ENCODE measurements at regions not wholly inside any gene's neighbourhood (a gene's known extent, or its start where the extent isn't known, plus 50 kb on each side); places are given as distances from the start of the nearest gene placed in this dataset.

- DNase-seq, result no peak
Observed at GRCh38 chr5:107291866-107292265, 378.9 kb downstream of the EFNA5 start.

DNA sequence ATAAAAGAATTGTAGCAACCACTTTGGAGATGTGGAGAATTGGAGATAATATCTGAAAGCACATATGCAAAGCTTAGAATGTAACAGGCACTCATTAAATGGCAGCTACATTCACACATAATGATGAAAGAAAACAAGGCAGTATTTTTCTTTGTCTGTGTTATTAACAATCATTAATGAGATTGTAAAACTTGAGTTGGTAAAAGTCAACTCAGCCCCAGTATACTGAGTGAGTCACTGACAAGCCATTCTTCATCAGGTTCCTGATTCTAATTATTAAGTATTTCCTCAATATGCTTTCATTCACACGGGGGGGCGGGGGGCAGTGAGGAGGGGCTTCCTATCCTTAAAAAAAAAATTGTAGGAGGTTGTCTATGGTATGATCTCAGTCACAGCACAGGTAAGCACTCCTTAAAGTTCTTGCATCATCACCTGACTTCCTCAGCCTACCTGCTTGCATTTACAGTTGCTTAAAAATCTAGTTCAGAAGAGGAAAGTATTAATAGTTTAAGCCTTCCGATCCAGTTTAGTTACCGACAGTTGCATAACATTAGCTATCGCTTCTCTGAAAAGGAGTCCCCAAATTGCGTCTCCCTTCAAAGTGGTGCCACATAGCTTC lies 379.8 kb downstream of the EFNA5 start:
- no peak for DNase-seq

- DNase-seq, result no peak
Observed at GRCh38 chr5:107289030-107289714, 381.6 kb downstream of the EFNA5 start.

DNA sequence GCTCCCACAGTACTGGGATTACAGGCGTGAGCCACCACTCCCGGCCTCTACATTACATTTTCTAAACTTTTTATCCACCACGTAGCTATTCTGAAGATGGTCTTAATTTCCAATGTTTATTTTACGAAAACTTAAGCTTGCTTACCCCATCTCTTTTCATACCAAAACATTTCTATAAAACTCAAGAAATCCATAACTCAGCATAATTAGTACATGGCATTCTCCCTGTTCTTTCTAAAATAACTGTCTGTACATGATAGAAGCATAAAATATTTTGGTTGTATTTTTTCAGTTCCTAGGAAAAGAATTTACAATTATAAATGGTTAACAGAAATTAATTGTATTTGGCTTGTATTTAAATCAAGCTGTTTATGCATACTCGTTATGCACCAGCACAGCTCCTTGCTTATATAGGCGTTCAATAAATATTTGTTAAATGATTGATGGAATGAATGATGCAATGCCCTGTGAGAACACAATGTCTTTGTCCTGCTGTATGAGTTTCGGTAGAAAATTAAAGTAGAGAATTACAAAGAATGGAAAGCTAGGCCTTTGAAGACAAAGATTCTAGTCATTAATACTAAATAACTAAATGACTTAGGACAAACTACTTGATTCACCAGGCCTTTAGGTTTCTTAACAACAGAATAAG lies 384.2 kb downstream of the EFNA5 start:
- no peak for DNase-seq

- no peak for DNase-seq
Observed at GRCh38 chr5:107285772-107286171, 385.0 kb downstream of the EFNA5 start.

- DNase-seq, result no peak
Observed at GRCh38 chr5:107284822-107285525, 385.8 kb downstream of the EFNA5 start.

DNA sequence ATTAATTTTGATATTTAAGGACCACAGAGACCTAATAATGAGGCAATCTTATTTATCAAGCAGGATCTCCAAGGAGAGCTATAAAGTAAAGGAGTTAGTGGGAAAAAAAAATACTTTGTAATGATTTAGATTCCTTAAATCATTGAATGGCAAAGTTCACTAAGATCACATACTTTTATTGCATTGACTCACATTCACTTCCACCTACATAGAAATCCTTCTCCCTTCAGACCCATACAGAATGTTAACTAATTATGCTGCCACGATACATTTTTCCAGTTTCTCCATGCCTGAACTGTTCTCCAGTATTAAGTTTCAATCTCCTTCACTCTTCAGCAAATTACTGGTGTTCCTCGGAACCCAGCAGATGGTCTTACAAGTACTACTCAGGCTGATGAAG lies 388.7 kb downstream of the EFNA5 start:
- DNase-seq, result no peak

DNA sequence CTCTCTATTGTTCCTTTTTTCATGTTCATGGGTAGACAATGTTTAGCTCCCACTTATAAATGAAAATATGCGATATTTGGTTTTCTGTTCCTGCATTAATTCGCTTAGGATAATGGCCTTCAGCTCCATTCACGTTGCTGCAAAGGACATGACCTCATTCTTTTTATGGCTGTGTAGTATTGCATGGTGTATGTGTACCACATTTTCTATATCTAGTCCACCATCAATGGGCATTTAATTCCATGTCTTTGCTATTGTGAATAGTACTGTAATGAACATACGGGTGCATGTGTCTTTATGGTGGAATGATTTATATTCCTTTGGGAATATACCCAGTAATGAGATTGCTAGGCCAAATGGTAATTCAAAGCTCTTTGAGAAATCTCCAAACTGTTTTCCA lies 392.0 kb downstream of the EFNA5 start:
- DNase-seq, result no peak

GRCh38 chr5:107277485-107278125 lies 393.1 kb downstream of the EFNA5 start:
- no peak for DNase-seq

- DNase-seq, result no peak
Observed at GRCh38 chr5:107275333-107275732, 395.4 kb downstream of the EFNA5 start.

DNA sequence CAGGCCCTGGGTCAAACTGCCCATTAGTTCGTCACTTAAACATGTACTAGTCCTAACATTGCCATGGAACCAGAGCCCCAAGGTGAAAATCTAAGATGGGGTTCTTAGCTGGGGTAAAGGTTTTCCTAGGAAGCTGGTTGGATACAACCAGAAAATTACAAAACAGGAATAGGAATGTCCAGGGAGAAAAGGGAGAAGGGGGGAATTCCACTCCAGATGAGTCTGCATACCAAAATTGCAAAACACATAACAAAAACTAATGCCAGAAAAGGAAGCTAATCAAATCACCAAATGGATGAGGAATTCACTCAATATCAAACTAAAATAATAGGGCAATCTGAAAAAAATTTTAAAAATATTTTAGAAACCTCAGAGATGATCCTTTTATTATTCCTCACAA lies 396.2 kb downstream of the EFNA5 start:
- DNase-seq, result no peak

DNA sequence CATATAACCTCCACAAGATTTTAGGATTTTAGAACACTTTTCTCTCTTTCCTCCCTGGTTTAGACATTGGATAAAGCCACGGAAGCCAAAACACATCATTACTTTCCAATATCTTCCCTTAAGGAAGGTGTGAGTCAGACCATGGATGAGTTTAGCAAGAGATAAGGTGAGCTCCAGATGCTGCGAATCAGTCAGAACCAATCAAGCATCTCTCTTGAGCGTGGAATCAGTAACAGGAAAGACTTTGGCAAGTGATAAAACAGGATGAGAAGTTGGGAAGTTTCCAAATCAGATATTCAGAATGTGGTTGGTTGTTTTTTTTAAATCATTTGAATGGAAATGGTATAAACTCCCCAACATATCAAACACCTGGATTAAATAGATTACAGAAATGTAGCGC lies 397.8 kb downstream of the EFNA5 start:
- no peak for DNase-seq

- no peak for DNase-seq
Observed at GRCh38 chr5:107272509-107272908, 398.2 kb downstream of the EFNA5 start.

DNA sequence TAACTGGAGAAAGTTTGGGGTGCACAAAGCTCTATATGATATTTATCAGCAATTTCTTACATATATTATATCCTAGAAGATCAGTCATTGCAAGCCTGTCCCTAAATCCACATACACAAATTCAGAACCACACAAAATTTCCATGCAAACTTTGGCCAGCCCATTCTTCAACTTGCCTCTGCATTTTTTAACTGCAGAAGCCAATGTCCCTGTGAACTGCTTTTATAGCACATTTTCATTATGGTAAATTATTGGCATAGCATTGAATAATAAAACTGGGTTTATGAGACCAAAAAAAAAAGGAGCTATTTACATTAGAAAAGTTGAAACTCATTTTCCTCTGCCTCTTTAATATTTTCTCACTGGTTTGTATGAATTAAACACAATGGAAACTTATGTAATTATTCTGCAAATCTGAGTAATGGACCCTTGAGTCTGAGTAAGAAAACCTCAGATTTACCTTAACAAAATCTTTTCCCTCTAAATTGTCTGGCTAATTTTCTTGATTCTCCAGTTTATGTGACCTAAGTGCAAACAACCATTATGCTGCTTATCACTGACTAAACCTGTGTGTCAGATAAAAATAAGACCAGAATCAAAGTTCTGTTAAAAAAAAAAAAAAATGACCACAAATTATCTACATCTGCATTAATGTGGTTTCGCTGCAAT lies 398.9 kb downstream of the EFNA5 start:
- no peak for DNase-seq

GRCh38 chr5:107270561-107270960 lies 400.2 kb downstream of the EFNA5 start:
- DNase-seq, result no peak

- DNase-seq, result no peak
Observed at GRCh38 chr5:107269678-107270077, 401.1 kb downstream of the EFNA5 start.

DNA sequence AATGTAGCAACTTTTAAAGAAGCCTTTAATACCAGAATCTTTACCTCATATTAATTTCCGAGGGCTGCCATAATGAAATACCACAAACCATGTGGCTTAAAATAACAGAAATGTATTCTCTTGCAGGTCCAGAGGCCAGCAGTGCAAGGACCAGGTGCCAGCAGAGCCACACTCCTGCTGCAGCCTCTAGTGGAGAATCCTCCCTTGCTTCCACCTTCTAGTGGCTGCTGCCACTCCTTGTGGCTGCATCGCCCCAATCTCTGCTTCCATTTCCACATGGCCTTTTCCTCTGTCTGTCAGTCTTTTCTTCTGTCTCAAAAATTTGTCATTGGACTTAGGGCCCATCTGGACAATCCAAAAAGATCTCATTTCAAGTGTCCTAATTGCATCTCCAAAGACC lies 401.5 kb downstream of the EFNA5 start:
- no peak for DNase-seq

DNA sequence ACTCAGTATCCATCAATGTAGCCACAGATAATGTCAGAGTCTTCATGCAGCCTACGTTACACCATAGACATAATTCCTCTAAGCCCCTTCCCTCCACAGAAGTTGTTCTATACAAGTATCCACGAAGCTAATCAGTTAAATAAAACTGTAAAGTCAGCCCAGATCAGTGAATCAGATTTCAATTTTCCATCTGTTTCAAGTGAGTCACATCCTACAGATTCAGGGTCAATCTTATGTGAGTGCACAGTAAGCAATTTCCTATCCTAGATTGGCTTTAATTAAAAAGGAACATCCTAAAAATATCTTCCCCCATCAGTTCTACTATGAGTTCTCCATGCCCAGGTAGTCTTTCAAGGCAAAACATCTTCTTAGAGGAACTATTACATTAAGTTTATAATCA lies 402.5 kb downstream of the EFNA5 start:
- no peak for DNase-seq

GRCh38 chr5:107266100-107266499 lies 404.6 kb downstream of the EFNA5 start:
- no peak for DNase-seq

- DNase-seq, result no peak
Observed at GRCh38 chr5:107265193-107265592, 405.5 kb downstream of the EFNA5 start.

DNA sequence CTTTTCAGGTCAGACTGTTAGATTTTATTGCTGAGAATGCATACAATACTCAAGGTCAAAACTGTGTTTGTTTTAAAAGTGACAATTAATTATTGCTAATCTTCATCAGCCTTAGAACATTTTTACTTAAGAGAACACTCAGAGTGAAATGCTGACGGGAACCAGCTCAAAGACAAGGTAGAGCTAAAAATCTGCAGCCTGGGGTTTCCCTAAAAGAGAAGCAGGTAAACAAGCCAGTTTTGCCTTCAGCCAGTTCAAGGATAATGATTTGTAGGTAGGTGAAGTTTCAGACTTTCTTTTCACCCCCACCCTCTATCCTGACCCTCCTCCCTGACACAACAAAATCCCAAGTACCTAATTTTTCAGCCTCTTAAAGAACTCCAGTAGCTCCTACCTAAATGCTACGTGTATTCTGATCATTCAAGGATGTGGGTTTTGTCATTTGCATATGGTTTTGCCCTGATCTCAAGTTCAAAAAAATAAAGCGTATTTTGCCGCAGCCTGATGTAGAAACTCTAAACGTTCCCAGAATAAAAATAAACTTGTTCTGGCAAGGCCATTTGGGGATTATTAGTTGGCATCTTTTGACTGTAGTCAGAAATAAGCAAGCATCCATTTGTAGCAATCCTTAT lies 407.2 kb downstream of the EFNA5 start:
- DNase-seq, result no peak

DNA sequence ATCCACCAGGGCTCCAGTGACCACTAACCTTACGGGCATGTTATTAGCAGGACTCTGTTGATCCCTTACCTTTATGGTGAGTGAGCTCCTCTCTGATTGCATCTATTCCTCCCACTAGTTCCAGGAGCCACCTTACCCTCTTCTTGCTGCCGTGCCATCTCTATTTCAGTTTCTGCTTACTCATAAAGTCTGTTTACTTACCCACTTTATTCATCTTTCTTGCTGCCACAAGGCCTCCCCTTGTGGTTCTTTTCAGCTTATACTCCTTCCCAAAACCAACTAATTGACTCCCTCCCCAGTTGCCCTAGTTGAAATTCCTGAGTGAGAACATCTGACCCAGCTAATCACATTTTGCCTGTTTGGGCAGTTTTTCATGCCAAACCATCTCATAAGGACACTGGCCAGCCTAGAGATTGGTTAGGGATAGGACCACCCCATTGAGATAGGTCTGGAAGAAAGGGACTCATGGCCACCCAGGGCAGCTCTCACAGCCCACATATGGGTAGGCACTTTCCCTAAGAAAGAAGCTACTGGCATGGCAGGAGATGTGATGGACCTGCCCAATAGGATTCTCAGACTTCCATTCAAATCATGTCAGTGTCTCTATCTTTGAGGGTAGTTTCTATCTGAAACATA lies 412.7 kb downstream of the EFNA5 start:
- no peak for DNase-seq

Data from DMS79 treated with DMSO at 0.1 percent for 48 hours (cell line).